A172 (cell line): ENCODE measurements at regions not wholly inside any gene's neighbourhood (a gene's known extent, or its start where the extent isn't known, plus 50 kb on each side); places are given as distances from the start of the nearest gene placed in this dataset.
"Not testable (repeated sequence)": the region's sequence is repeated elsewhere in the genome, so short reads cannot be mapped to it uniquely, and the experiment has no call there.

ENCODE experiments used
- DNase-seq: peaks from one replicate; pipeline ENCODE4 v3.0.0-alpha.2; 2015; ENCODE audit warnings: low spot score

GRCh38 chr17:68097161-68097805 is 61.7 kb downstream of the KPNA2 start:
- no peak for DNase-seq

DNA sequence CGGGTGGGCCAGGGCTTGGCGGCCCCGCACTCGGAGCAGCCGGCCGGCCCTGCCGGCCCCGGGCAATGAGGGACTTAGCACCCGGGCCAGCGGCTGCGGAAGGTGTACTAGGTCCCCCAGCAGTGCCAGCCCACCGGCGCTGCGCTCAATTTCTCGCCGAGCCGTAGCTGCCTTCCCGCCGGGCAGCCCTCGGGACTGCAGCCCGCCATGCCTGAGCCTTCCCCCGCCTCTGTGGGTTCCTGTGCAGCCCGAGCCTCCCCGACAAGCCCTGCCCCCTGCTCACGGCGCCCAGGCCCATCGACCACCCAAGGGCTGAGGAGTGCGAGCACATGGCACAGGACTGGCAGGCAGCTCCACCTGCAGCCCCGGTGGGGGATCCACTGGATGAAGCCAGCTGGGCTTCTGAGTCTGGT is 63.8 kb downstream of the KPNA2 start:
- DNase-seq = not testable (repeated sequence)

GRCh38 chr17:68100000-68100641 is 64.6 kb downstream of the KPNA2 start:
- no peak for DNase-seq

DNA sequence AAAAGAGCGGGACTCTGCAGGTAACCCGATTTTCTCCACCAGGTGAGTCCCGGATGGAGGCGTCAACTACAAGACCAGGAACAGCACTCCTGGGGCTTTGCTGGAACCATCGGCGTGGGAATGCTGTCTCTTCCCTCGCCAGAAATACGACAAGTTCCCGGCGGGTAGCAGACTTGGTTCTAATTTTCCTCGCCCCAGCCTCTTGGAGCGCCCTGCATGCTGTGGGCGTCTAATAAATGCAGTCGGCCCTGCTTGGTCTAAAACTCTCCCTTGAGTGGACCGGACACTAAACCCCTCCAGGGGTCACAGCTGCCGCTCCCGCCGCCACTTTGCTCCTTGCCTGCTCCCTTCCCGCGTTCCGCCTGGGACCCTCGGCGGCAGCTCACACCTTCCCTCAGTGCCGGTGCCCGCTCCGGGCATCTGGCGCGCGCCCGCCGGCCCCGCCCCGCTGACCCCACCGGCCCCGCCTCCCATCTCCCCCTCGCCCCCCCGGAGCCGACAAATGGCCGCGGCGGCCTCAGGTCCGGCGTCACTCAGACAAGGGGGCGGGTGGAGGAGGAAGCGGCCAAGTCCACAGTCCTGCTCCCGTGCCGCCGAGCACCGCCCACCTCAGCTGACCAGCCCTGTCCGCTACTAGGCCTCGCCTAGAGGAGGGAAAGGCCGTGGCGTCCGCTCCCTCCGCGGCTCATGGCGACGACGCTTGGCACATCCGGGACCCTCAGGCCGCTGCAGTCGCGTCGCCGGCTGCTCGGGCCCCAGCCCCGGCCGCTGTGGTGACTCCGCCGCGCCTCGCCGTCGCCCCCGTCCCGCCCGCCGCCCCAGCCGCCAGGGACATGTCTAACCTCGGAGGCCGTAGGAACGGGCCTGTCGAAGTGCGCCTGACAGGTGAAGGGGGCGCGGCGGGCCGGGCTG is 65.8 kb downstream of the KPNA2 start:
- peak; percentile 91 for DNase-seq

- DNase-seq = no peak
These were observed 66.4 kb downstream of the KPNA2 start for GRCh38 chr17:68101987-68102314.

- DNase-seq = no peak
These were observed 66.8 kb downstream of the KPNA2 start for GRCh38 chr17:68102318-68102758.

GRCh38 chr17:68103148-68103547 is 67.6 kb downstream of the KPNA2 start:
- DNase-seq = no peak

- no peak for DNase-seq
These were observed 70.5 kb downstream of the KPNA2 start for GRCh38 chr17:68106085-68106484.

DNA sequence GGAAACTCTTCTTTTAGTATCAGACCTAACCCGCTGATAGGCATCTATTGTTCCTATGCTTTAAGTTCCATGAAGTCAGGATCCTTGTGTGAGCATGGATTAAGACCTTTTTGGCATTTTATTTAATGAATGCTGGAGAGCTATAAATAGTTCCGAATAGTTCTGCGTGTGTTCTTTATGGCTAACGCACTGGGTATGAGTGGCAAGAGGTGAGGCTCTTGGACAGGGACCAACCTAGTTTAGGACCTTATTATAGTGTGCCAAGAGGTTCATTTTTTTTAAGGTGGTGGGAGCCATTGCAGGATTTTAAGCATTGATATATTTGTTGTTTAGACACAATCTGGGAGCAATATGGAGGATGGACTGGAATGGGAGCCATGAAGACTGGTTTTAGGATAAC is 71.8 kb downstream of the KPNA2 start:
- no peak for DNase-seq

DNA sequence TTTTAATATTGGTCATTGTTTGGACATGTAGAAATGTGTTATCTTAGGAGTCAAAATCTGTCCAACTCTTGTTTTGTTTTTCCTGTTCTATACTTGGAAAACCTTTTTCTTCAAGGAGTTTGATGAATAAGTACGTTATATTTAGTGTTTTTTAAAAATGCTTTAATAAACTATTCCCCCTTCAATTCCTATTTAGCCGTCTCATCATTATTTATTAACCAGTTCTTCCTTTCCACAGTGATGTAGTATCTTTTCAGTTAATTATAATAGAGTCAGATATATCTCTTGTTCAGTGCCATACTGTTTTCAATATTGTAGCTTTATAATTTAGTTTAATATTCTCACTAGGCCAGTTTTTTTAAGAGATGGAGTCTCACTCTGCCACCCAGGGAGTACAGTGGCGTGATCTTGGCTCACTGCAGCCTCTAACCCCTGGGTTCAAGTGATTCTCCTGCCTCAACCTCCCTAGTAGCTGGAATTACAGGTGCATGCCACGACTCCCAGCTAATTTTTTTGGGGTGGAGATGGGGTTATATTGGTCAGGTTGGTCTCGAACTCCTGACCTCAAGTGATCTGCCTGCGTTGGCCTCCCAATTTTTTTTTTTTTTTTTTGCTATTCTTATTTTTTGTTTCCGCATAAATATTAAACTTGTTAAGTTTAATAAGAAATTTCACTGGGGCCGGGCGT is 72.9 kb downstream of the KPNA2 start:
- DNase-seq = no peak

DNA sequence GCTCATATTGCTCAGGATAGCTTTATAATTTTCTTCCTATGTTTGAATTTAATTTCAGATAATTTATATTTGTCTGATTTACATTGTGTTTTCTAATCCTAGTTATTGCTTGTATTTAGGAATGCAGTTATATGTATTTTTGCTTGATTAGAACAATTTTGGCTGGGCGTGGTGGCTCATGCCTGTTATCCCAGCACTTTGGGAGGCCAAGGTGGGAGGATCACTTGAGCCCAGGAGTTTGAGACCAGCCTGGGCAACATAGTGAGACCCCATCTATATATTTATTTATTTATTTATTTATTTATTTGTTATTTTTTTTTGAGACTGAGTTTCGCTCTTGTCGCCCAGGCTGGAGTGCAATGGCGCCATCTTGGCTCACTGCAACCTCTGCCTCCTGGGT is 73.9 kb downstream of the KPNA2 start:
- DNase-seq = not testable (repeated sequence)

- DNase-seq = not testable (repeated sequence)
These were observed 80.7 kb downstream of the KPNA2 start for GRCh38 chr17:68116211-68116610.

DNA sequence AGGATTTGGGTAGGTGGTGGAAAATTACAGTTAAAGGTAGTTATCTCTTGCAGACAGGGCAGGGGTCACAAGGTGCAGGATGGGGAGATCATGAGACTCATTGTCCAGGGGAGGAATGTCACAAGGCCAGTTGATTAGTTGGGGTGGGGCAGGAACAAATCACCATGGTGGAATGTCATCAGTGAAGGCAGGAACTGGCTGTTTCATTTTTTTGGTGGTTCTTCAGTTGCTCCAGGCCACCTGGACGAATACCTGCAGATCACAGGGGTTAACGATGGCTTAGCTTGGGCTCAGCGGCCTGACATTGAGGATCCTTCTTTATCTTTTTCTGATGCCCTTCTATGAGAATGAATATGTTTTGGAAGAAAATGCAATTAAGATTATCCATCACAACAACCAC is 87.1 kb downstream of the KPNA2 start:
- no peak for DNase-seq

DNA sequence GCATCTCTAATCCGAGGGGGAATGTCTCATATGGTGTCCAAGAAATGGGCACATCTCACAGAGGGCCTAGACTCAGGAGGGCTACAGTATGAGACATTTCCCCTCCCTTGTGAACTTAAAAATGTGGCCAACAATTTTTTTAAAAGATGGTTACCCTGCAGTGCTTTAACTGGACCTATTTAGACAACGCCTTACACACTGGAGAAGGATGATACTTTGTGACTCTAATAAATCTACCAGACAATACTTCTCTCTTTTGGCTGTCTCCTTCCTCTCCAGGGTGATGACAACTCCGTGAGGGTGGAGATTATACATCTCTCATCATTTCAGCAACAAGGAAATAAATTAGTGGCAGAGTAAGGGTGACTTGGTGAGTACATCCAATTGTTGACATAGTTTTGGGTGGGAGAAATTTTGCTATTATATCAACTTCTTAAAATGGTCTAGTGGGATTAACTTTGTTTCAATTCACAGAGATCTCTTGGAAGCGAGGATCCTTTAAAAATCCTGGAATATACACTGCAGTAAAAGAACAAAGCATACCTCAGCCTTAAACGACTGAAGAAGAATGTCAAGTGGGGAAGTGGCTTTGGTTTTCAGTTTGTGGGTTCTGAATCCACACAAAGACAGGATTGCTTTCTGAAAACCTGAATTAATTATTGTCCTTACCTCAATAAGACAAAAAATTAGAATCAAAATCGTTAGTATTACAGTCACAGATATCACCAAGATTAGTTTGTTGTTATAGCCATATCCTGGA is 89.8 kb downstream of the KPNA2 start:
- DNase-seq = no peak

GRCh38 chr17:68127914-68128313 is 92.4 kb downstream of the KPNA2 start:
- no peak for DNase-seq

- no peak for DNase-seq
These were observed 95.9 kb downstream of the KPNA2 start for GRCh38 chr17:68131456-68131855.

- DNase-seq = no peak
These were observed 98.0 kb downstream of the KPNA2 start for GRCh38 chr17:68133346-68134045.

- no peak for DNase-seq
These were observed 98.6 kb downstream of the KPNA2 start for GRCh38 chr17:68134046-68134637.

GRCh38 chr17:68134731-68135130 is 99.2 kb downstream of the KPNA2 start:
- DNase-seq = no peak

DNA sequence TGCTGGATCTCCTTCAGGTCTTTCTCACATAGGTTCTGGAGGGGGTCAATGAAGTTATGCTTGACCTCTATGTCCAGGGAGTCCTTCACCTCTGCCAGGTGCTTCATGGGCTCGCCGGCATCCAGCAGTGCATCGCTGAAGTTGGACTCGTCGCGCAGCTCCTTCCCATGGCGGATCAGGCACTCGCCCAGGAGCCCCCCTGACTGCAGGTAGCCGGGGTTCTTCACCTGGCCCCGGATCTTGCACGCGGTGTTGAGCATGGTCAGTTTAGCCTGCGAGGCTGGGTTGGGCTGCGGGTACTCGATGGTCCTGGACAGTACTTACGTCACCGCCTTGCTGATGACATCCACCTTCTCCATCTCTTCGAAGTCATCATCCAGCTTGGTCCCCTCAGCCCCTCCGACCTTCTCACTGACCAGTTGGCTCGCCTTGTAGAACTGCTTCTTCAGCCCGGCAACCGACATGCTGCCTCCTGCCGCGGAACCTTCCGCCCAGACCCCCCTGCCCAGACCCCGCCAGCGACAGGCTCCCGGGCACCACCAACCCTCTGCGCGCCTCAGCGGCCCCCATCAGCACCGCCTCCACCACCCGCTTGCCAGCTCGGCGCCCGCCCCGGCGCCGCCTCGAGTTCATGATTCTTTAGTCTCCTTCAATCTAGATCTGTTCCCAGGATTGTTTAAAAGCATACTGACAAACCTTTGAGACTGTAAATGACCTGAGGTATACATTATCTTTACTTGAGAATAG is 99.8 kb downstream of the KPNA2 start:
- no peak for DNase-seq
